ENCODE measurements at regions not wholly inside any gene's neighbourhood (a gene's known extent, or its start where the extent isn't known, plus 50 kb on each side); places are given as distances from the start of the nearest gene placed in this dataset.
"Not testable (repeated sequence)": the region's sequence is repeated elsewhere in the genome, so short reads cannot be mapped to it uniquely, and the experiment has no call there.

- Histone ChIP-seq H3K4me1 (ENCODE audit: control insufficient read depth, insufficient read depth, low read length) (peaks cover 9% of the 10 kb centered on the region), H3K27ac (ENCODE audit: low read depth, low read length) (no peak overlapping the region), H3K4me3 (ENCODE audit: low read depth, low read length) (no peak overlapping the region), H3K36me3 (ENCODE audit: control insufficient read depth, insufficient read depth, low read length) (no peaks in the 10 kb centered on the region), H3K27me3 (ENCODE audit: control insufficient read depth, insufficient read depth, low read length) (no peaks in the 10 kb centered on the region), H3K9me3 (ENCODE audit: control insufficient read depth, insufficient read depth, low read length) (no peaks in the 10 kb centered on the region)
- WGBS (ENCODE audit: insufficient coverage) = 58% methylated on average over 2 of the region's 3 CpGs
- DNase-seq (ENCODE audit: low read depth in 4 of 6, low spot score in 6 of 6) = peak in 2 of 6 donors; percentile 38 to 54
Measured at GRCh38 chr5:124962111-124962510, 215.7 kb upstream of the ZNF608 start.

GRCh38 chr5:124962735-124963134 lies 216.3 kb upstream of the ZNF608 start:
- no peak overlapping the region for H3K27ac ChIP-seq (ENCODE audit: low read depth, low read length)
- no peaks in the 10 kb centered on the region for H3K27me3 ChIP-seq (ENCODE audit: control insufficient read depth, insufficient read depth, low read length)
- WGBS (ENCODE audit: insufficient coverage) = 82% methylated on average over 5 of the region's 6 CpGs
- no peak overlapping the region for H3K4me3 ChIP-seq (ENCODE audit: low read depth, low read length)
- peak in 1 of 6 donors; percentile 35 for DNase-seq (ENCODE audit: low read depth in 4 of 6, low spot score in 6 of 6)
- H3K36me3 ChIP-seq (ENCODE audit: control insufficient read depth, insufficient read depth, low read length) = no peaks in the 10 kb centered on the region
- peaks cover 9% of the 10 kb centered on the region for H3K4me1 ChIP-seq (ENCODE audit: control insufficient read depth, insufficient read depth, low read length)
- no peaks in the 10 kb centered on the region for H3K9me3 ChIP-seq (ENCODE audit: control insufficient read depth, insufficient read depth, low read length)

- Histone ChIP-seq H3K27ac (ENCODE audit: low read depth, low read length) (no peak overlapping the region), H3K27me3 (ENCODE audit: control insufficient read depth, insufficient read depth, low read length) (no peaks in the 10 kb centered on the region), H3K4me1 (ENCODE audit: control insufficient read depth, insufficient read depth, low read length) (peaks cover 9% of the 10 kb centered on the region), H3K9me3 (ENCODE audit: control insufficient read depth, insufficient read depth, low read length) (no peaks in the 10 kb centered on the region), H3K36me3 (ENCODE audit: control insufficient read depth, insufficient read depth, low read length) (no peaks in the 10 kb centered on the region), H3K4me3 (ENCODE audit: low read depth, low read length) (no peak overlapping the region)
- peak in 2 of 6 donors; percentile 48 to 62 for DNase-seq (ENCODE audit: low read depth in 4 of 6, low spot score in 6 of 6)
- 66% methylated on average over 4 of the region's 14 CpGs for WGBS (ENCODE audit: insufficient coverage)
Measured at GRCh38 chr5:124963236-124963919, 216.9 kb upstream of the ZNF608 start.

DNA sequence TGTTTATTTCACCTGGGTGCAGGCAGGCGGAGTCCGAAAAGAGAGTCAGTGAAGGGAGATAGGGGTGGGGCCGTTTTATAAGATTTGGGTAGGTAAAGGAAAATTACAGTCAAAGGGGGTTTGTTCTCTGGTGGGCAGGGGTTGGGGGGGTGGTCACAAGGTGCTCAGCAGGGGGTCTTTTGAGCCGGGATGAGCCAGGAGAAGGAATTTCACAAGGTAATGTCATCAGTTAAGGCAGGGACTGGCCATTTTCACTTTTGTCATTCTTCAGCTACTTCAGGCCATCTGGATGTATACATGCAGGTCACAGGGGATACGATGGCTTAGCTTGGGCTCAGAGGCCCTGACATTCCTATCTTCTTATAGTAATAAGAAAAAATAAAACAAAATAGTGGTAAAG lies 220.3 kb upstream of the ZNF608 start:
- WGBS (ENCODE audit: insufficient coverage) = 86% methylated on average over 4 of the region's 5 CpGs
- H3K36me3 ChIP-seq (ENCODE audit: control insufficient read depth, insufficient read depth, low read length); H3K4me3 ChIP-seq (ENCODE audit: low read depth, low read length); H3K9me3 ChIP-seq (ENCODE audit: control insufficient read depth, insufficient read depth, low read length); H3K27me3 ChIP-seq (ENCODE audit: control insufficient read depth, insufficient read depth, low read length); DNase-seq (ENCODE audit: low read depth in 4 of 6, low spot score in 6 of 6); H3K27ac ChIP-seq (ENCODE audit: low read depth, low read length); H3K4me1 ChIP-seq (ENCODE audit: control insufficient read depth, insufficient read depth, low read length): not testable (repeated sequence)

- H3K4me1 ChIP-seq (ENCODE audit: control insufficient read depth, insufficient read depth, low read length); H3K9me3 ChIP-seq (ENCODE audit: control insufficient read depth, insufficient read depth, low read length); H3K36me3 ChIP-seq (ENCODE audit: control insufficient read depth, insufficient read depth, low read length); H3K27me3 ChIP-seq (ENCODE audit: control insufficient read depth, insufficient read depth, low read length); H3K4me3 ChIP-seq (ENCODE audit: low read depth, low read length); H3K27ac ChIP-seq (ENCODE audit: low read depth, low read length); DNase-seq (ENCODE audit: low read depth in 4 of 6, low spot score in 6 of 6): not testable (repeated sequence)
- 92% methylated on average over 4 of the region's 5 CpGs for WGBS (ENCODE audit: insufficient coverage)
Measured at GRCh38 chr5:124970381-124970780, 223.9 kb upstream of the ZNF608 start.

DNA sequence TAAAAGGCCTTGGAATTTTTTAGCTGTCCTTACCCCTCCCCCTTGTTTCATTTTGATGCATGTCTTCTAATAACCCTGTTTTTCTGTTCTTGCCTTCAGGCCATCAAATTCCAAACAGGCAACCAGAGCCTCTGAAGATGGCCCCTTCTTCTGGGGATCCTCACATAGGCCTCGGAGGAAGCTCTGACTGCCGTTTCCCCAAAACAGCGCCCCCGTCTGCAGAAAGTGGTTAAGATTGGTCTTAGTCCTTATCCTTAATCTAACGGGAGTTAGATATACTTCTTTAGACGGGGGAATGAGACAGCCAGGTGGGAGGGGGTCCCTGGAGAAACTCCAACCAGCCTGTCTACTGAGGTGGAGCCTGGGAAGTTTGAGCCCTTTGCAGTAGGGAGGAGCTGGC lies 226.3 kb upstream of the ZNF608 start:
- Histone ChIP-seq H3K27ac (ENCODE audit: low read depth, low read length) (no peak overlapping the region), H3K4me3 (ENCODE audit: low read depth, low read length) (no peak overlapping the region), H3K36me3 (ENCODE audit: control insufficient read depth, insufficient read depth, low read length) (no peaks in the 10 kb centered on the region), H3K9me3 (ENCODE audit: control insufficient read depth, insufficient read depth, low read length) (no peaks in the 10 kb centered on the region), H3K27me3 (ENCODE audit: control insufficient read depth, insufficient read depth, low read length) (no peaks in the 10 kb centered on the region), H3K4me1 (ENCODE audit: control insufficient read depth, insufficient read depth, low read length) (no peaks in the 10 kb centered on the region)
- no peak for DNase-seq (ENCODE audit: low read depth in 4 of 6, low spot score in 6 of 6)
- WGBS (ENCODE audit: insufficient coverage) = 100% methylated on average over 3 of the region's 6 CpGs

- no peak for DNase-seq (ENCODE audit: low read depth in 4 of 6, low spot score in 6 of 6)
- H3K27ac ChIP-seq (ENCODE audit: low read depth, low read length) = no peak overlapping the region
- 100% methylated on average over 2 of the region's 6 CpGs for WGBS (ENCODE audit: insufficient coverage)
Measured at GRCh38 chr5:124973661-124974060, 227.2 kb upstream of the ZNF608 start.

GRCh38 chr5:124976086-124976485 lies 229.6 kb upstream of the ZNF608 start:
- H3K4me3 ChIP-seq (ENCODE audit: low read depth, low read length) = no peak overlapping the region
- no peaks in the 10 kb centered on the region for H3K9me3 ChIP-seq (ENCODE audit: control insufficient read depth, insufficient read depth, low read length)
- H3K36me3 ChIP-seq (ENCODE audit: control insufficient read depth, insufficient read depth, low read length) = no peaks in the 10 kb centered on the region
- H3K27ac ChIP-seq (ENCODE audit: low read depth, low read length) = no peak overlapping the region
- no peak for DNase-seq (ENCODE audit: low read depth in 4 of 6, low spot score in 6 of 6)
- 98% methylated on average over 23 of the region's 23 CpGs for WGBS (ENCODE audit: insufficient coverage)
- no peaks in the 10 kb centered on the region for H3K27me3 ChIP-seq (ENCODE audit: control insufficient read depth, insufficient read depth, low read length)
- no peaks in the 10 kb centered on the region for H3K4me1 ChIP-seq (ENCODE audit: control insufficient read depth, insufficient read depth, low read length)

More at GRCh38 chr5:124973661-124974060, 227.2 kb upstream of the ZNF608 start:
- no peaks in the 10 kb centered on the region for H3K4me1 ChIP-seq (ENCODE audit: control insufficient read depth, insufficient read depth, low read length)
- H3K27me3 ChIP-seq (ENCODE audit: control insufficient read depth, insufficient read depth, low read length) = no peaks in the 10 kb centered on the region
- H3K36me3 ChIP-seq (ENCODE audit: control insufficient read depth, insufficient read depth, low read length) = no peaks in the 10 kb centered on the region
- no peaks in the 10 kb centered on the region for H3K9me3 ChIP-seq (ENCODE audit: control insufficient read depth, insufficient read depth, low read length)
- H3K4me3 ChIP-seq (ENCODE audit: low read depth, low read length) = no peak overlapping the region

GRCh38 chr5:124979251-124979650 lies 232.8 kb upstream of the ZNF608 start:
- Histone ChIP-seq H3K9me3 (ENCODE audit: control insufficient read depth, insufficient read depth, low read length) (no peaks in the 10 kb centered on the region), H3K27me3 (ENCODE audit: control insufficient read depth, insufficient read depth, low read length) (no peaks in the 10 kb centered on the region), H3K4me3 (ENCODE audit: low read depth, low read length) (no peak overlapping the region), H3K4me1 (ENCODE audit: control insufficient read depth, insufficient read depth, low read length) (no peaks in the 10 kb centered on the region), H3K36me3 (ENCODE audit: control insufficient read depth, insufficient read depth, low read length) (no peaks in the 10 kb centered on the region), H3K27ac (ENCODE audit: low read depth, low read length) (peak overlapping the region; percentile 8)
- DNase-seq (ENCODE audit: low read depth in 4 of 6, low spot score in 6 of 6) = peak in 2 of 6 donors; percentile 56 to 71
- WGBS (ENCODE audit: insufficient coverage) = no CpG with 5 or more reads among the region's 2 CpGs

GRCh38 chr5:124980163-124980941 lies 233.9 kb upstream of the ZNF608 start:
- Histone ChIP-seq H3K27ac (ENCODE audit: low read depth, low read length) (no peak overlapping the region), H3K4me1 (ENCODE audit: control insufficient read depth, insufficient read depth, low read length) (no peaks in the 10 kb centered on the region), H3K4me3 (ENCODE audit: low read depth, low read length) (no peak overlapping the region), H3K9me3 (ENCODE audit: control insufficient read depth, insufficient read depth, low read length) (no peaks in the 10 kb centered on the region), H3K36me3 (ENCODE audit: control insufficient read depth, insufficient read depth, low read length) (no peaks in the 10 kb centered on the region), H3K27me3 (ENCODE audit: control insufficient read depth, insufficient read depth, low read length) (no peaks in the 10 kb centered on the region)
- WGBS (ENCODE audit: insufficient coverage) = no CpG with 5 or more reads among the region's 9 CpGs
- peak in 5 of 6 donors; percentile 54 to 97 (median 71) for DNase-seq (ENCODE audit: low read depth in 4 of 6, low spot score in 6 of 6)
